ENCODE measurements at regions not wholly inside any gene's neighbourhood (a gene's known extent, or its start where the extent isn't known, plus 50 kb on each side); places are given as distances from the start of the nearest gene placed in this dataset.
"Not testable (repeated sequence)": the region's sequence is repeated elsewhere in the genome, so short reads cannot be mapped to it uniquely, and the experiment has no call there.

DNA sequence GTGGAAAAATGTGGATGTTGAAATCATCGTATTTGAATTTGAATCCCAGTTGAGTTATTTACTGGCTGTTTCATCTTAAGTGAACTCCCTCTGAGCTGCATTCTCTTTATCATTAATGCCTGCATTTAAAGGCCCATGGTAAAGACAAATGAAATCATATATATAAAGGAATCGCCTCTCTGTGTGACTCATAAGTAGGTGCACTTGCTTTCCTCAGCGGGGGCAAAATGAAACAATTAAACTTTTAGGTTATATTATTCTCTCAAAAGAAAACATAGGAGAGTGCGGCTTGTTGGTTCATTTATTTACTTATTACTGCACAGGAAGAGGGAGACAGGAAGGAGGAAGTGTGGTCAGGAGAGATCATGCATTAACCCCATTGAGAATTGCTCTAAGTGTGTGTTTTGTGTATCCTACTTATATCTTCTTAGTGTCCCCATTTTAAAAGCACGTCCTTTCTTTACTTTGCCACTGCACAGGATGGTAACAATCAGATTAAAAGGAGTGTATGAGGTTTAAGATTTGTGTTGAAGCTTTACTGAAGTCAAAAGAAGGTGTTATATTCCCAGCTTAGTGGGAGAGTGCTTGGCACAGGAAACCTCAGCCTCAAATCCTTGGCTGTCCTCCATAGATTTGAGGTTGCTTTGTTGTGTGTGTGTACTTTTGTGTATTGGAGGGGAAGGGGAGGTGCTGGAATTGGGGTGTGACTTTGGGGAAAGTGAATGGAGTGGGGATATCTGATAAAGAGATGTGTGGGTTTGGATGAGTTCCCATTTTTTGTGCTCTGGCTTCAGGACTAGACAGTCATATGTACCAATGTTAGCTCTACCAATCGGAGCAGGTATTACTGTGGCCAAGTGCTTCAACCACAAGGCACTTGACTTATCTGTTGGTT, 595.8 kb upstream of the NR2F2 start:
- no peak for DNase-seq

DNA sequence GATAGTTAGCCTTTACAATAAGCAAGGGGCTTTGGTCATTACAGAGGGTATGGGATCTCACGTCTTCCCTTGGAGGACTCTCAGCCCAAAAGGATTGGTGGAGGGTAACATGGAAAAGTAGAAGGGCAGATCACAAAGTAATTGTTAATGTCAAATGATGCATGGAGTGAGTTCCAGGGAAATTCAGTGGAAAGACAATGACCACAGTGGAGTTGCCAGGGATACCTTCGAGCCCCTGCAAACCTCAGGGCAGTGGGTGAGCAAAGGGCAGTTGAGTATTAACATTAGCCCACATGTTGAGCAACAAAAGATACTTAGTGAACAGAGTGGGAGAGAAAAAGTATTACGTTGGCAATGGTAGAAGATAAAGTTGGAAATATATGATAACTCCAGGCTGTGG, 593.4 kb upstream of the NR2F2 start:
- DNase-seq: no peak

DNA sequence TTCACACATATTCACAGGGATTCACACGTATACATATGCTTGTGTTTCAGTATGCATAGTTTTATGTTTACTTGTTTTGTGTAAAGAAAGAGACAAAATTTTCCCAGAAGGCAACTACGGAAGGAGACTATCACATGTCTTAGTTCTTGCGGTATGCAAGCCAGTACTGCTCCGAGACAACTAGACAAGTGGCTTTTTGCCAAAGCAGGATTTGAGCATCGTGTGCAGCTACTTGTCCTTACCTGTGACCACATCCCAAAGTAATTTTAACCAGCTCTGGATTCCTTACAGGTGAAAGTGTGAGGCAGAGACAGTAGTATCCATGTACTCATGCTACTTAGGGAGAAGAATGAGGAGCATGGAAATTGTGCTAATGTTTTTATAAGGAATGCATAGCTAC, 591.4 kb upstream of the NR2F2 start:
- no peak for DNase-seq

DNA sequence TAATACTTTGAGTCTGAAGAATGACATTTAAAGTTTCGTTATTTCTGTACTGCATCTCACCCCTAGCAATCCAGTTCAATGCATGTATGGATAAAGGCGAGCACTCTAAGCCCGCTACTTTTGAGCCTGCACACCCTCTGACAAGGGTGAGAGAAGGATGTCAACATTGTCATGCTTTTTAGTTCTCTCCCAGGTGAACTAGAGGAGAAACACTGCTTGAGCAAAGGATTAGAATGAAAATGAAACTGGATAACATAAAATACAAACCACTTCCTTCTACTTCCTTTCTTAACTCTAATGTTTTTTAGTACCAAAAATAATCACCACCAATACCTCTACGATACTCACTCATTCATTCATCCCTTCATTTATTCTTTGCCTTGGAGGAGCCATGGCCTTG, 588.7 kb upstream of the NR2F2 start:
- DNase-seq: no peak

DNA sequence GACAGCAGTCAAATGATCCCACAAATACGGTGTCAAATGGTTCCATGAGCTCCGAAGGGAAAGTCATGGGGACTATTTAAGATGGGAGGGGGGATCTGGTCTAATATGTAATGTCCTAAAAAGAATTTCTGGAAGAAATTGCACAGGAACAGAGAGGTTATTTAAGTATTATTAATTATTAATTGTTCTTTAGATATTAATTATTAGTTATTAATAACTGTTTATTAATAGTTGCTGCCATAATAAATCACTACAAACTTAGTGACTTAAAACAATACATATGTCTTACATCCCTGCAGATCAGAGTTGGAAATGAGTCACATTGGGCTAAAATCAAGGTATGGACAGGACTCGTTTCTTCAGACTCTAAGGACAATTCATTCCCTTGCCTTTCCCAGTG, 588.2 kb upstream of the NR2F2 start:
- DNase-seq: no peak

DNA sequence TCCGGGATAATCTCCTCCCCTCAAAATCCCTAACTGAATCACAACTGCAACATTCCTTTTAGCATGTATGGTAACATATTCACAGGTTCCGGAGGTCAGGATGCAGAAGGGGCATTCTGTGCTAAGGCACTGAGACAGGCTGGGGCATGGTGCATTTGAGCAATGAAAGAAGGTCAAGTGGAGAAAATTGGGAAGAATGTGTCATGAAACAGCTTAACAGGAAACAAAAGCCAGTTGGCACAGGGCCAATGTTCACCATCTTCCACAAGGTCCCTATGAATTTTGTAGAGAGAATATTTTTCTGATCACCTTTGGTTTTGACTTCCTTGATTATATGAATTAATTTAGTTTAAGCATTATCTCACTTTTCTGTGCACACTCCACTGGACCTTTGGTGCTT, 587.7 kb upstream of the NR2F2 start:
- no peak for DNase-seq

DNA sequence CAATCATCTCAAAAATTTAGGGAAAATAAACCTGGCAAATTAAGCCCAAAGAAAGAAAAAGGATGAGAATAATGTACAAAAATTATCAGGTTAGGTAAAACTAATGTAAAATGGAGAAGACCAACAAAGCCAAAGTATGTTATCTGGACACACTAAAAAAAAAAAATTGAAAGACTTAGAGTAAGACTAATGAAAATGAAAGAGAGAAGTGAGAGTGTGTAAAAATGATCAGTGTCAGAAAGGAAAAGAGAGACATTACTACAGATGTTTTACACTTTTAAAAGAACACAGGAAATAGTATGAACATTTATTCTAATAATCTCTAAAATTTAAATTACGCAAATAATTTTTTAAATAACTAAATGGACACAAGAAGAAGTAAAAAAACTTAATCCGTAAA, 573.3 kb upstream of the NR2F2 start:
- no peak for DNase-seq

DNA sequence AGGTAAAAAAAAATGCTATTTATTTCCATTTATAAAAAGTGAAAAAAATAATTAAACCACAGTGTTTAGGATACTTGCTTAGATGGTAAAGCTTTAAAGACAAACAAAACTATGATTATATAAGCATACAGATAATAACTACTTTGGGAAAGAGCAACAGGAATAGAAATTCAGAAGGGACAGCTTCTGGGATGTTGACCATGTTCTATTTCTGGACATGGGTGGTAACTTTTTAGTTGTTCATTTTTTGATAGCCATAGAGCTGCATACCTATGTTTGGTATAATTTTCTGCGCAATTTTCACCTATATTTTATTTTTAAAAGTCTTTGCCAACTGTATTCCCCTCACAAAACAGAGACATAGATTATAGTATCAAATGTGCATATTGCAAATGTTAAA, 572.0 kb upstream of the NR2F2 start:
- no peak for DNase-seq

DNA sequence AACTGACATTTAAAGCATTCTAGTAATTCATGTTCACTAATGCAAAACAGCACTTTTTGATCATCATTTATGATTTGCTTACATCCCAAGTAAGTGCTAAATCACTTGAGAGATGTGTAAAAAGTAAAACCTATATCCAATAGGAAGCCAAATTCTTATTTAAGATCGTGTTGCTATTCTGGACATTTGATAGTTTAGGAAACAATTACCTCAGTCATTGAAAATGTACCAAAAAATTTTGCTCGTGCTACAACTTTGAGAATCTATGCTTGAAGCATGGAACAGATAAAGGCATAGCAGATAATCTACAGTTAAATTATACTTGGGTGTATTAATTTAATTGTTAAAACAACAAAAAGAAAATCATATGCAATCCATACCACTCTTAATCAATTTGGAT, 571.6 kb upstream of the NR2F2 start:
- DNase-seq: no peak

DNA sequence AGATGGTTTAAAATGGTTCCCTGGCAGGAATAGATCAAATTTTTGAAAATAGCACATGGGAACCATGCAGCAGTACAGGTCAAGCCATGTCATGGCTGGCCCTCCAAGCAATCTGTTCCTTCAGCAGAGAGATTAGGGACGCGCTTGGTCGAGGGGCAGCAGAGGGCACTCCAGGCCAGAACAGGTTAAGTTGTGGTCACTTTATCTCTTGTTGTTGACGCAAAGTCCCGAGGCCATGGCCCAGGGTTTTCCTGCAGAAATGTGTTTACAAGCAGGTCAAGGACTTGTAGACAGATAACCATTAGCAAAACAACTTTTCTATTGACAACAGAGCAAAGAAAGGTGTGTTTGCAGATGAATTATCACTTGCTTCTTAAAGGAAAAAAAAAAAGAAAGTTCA, 570.0 kb upstream of the NR2F2 start:
- no peak for DNase-seq

DNA sequence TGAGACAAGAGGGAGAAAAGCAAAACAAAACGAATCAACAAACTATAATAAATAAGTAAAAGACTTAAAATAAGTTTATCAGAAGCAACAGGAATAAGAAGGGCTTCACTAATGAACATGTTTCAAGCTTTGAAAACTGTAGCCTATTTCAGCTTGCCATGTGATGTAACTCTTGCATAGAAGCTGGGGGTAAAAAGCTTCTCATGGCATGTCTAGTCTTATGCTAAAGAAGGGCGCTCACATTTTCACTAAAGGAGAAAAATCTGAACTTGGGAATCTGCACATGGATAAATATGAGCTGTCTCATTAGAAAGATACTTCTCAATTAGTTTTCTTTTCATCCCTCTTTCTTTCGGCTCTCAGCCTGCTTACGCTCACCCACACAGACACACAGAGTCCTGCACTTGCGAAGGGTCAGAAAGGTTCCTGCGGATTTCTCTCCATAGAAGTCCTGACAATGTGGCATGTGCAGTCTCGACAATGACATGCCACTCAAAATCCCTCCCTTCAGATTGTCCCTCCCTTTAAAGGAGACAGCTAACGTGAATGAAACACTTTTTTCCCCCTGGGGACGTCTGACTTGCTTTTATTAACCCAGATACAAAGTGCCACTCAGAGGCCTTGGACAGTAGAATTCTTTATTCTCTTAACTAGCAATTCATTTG, 568.9 kb upstream of the NR2F2 start:
- no peak for DNase-seq

DNA sequence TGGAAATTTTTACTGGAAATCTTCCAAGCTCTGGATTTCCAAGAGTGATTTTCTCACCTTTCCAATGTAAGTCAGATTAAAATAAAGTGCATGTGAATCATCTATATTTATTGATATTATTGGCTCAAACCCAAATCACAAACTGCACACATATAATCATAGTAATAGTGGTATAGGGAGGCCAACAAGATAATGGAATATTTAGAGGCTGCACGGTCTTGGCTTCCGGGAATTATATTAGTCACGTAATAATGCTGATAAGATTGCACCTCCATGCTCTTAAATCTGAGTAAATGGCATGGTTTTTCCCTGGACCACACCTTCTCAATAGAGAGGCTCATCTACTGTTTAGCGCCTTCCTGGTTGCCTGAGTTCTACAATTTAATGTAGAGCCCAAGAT, 567.1 kb upstream of the NR2F2 start:
- DNase-seq: no peak

DNA sequence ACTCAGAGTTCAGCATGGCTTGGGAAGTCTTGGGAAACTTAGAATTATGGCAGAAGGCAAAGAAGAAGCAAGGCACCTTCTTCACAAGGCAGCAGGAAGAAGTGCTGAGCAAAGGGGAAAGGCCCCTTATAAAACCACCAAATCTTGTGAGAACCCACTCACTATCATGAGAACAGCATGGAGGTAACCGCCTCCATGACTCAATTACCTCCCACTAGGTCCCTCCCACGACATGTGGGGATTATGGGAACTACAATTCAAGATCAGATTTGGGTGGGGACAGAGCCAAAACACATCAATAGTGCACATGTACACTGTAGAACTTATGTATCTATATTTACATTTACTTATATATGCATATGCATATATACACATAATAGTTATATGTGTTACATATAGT, 565.3 kb upstream of the NR2F2 start:
- no peak for DNase-seq

DNA sequence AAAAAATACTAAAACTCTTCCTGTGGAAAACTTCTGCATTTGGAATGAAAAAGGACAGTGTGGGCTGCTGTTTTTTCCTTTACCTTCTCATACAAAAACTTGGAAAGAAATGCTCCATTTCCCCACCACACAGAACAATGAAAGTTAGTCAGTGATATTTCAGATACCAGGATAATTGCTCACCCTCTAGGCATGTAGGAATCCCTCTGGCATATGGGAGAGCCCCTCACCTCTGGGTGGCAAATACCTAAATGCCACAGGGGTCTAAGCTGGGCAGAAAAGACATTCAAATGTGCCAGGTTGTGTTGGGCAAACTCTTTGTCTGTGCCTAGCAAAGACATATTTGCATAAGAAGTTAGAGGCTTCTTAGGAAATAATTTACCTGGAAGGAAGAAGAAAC, 560.3 kb upstream of the NR2F2 start:
- DNase-seq: no peak

DNA sequence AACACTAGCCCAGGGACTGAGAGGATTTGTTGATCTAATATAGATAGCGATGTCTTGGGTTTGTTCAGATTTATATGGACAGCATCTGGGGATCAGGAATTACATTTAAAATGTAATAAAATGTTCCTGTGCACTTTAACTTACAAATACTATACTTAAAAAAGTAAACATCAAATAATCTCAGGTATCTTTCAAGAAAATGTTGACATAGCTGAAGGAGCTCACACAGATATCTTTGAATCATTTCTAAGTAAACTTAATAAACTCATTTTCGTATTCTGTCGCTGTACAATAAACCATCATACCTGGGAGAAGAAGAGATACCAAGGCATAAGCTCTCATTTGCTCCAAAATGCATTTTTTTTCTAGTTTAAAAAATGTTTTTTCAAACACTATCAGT, 557.5 kb upstream of the NR2F2 start:
- no peak for DNase-seq

DNA sequence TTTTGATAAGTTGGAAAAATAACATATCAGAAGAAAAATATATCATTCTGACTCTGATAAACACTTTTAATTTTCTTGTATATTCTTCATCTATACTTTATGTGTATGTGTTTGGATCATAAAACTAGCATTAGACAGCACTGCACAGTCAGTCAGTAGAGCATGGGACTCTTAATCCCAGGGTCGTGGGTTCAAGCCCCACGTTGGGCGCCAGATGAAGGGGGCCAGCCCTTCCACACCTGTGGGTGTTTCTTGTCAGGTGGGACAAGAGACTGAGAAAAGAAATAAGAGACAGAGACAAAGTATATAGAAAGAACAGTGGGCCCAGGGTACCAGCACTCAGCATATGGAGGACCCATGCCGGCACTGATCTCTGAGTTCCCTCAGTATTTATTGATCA, 546.0 kb upstream of the NR2F2 start:
- no peak for DNase-seq

DNA sequence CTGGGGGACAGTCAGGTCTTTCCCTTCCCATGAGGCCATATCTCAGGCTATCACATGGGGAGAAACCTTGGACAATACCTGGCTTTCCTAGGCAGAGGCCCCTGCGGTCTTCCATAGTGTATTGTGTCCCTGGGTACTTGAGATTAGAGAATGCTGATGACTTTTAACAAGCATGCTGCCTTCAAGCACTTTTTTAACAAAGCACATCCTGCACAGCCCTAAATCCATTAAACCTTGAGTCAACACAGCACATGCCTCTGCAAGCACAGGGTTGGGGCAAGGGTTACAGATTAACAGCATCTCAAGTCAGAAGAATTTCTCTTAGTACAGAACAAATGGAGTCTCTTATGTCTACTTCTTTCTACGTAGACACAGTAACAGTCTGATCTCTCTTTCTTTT, 545.2 kb upstream of the NR2F2 start:
- not testable (repeated sequence) for DNase-seq

DNA sequence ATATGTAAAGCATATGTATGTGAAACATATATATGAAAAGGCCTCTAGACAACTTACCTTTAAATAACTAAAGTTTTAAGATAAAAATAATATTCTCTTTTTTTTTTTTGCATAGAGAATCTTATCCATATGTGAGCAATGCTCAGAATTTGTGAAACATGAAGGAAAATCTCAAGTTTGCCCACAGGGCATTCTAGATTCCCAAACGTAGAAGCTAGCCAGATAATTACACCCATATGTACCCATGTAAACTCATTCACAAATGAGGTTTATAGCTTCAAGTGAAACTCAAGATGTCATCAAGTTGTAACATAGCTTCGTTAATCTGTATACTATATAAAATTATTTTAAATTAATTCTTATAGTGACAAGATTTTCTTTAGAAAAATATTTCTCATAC, 537.3 kb upstream of the NR2F2 start:
- DNase-seq: no peak

DNA sequence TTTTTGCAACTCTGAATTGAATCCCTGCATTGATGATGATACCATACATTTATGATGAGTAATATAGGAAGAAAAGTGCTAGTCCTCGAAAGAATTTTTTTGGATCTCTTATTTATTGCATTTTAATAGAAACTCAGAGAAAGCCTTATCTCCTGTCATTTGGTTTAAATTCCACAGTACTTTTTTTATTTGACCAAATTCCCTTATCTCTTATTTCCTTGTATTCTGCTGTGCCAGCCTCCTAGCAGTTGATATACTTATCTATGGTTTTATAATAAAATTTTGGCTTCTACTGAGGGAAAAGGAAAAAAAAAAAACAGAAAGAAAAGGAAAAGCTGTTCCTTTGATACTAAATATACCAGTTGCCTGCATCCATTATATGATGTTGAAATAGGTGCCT, 535.1 kb upstream of the NR2F2 start:
- DNase-seq: no peak

DNA sequence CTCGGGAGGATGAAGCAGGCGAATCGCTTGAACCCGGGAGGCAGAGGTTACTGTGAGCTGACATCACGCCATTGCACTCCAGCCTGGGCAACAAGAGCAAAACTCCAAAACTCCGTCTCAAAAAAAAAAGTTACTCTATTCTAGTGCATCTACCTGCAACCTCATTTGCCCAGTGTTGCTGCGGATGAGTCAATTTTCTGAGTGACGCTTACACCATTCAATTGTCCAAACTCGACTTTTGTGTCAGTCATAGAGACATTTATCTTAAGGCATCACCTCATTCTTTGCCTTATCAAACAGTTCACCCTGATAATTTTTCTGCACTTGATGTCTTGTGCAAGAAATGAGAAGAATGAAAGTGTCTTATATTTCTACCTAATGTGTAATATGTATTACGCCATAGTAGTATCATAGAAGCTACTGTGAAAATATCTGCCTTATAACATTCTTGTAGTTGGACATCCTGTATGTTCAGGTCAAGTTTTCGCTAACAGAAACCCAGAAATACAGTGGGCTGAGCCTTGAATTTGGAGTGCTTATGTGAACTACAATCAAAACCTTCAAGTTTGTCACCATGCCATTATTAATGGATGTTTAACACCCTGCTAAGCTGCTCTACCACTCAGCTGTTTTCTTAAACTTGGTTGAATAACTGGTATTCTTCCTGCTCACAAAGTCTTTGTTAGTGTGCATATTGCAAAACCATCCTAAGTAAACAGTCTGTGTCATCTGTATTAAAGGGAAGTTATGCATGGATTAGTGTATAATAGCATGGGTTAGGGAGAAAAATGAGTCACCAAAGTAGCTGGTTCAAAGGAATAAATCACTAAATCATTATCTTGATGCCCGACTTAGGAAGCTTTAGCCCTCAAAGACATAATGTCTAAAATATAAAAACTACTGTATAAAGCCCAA, 531.0 kb upstream of the NR2F2 start:
- no peak for DNase-seq

DNA sequence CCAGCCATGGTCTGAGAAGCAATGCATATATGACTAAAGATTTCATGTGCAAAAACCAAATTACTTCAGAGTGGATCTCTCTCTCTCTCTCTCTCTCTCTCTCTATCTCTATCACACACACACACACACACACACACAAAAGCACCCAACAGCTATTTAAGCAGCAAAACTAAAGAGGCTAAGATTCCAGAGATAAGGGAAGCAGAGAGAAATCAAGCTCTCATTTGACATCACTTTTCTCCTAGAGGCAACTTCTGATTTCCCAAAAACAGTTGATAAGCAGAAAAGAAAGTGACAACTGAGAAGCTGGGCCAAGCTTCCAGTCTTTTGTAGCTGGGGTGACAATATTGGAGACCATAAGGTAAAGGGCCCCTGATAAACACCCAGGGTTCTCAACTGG, 526.0 kb upstream of the NR2F2 start:
- no peak for DNase-seq

DNA sequence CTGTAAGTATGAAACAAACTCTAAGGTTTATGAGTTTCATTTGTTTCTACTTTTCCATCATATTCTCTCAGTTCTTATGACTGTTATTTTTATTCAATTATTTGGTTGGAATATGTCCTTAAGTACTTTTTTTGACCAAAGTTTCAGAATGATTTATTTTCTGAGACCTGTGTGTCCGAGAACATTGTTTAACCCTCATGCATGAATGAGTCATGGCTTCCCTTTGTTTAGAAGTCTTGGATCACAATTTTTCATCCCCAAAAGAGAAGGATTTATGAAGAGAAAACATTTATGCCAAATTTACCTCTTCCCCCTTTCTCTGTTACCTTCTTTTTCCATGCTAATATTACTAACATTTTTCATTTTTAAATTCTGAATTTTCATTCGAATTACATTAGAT, 518.0 kb upstream of the NR2F2 start:
- no peak for DNase-seq

DNA sequence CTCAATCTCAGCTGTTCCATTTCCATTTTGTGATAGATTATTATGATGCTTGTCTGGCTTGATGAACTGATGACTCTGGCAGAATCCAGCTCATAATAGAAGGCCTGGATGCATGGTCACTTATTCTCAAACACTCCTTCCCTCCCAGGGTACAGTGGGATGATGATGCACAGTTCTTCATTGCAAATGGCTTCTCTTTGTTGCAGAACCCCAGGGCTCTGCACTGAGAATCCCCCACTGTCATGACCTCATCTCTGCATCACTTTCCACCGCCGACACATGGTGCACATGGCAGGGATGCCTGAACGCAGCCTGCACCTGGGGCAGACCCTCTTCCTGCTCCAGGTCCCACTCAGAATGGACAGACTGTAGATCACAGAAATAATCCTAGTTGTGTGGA, 515.6 kb upstream of the NR2F2 start:
- DNase-seq: no peak

DNA sequence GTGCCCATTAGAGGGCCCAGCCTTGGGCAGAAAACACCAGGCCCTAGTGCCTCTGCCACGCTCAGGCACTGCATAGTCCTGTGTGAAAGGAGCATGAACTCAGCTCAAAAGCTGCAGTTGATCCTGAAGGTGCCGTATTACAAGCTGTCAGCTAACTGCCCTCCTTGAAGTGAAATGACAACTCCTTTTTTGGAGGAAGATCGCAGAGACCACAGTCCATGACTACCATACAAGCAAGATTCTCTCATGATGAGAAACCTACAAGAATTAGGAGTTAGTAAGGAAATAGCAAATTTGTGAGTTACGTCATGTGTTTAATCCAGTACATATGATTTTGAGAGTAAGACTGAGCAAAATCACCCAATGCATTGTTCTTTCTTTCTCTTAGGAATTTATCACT, 513.9 kb upstream of the NR2F2 start:
- no peak for DNase-seq

Data from NCI-H774 (cell line).